Ovary (tissue), 3 donors: ENCODE measurements at regions not wholly inside any gene's neighbourhood (a gene's known extent, or its start where the extent isn't known, plus 50 kb on each side); places are given as distances from the start of the nearest gene placed in this dataset.
"Not testable (repeated sequence)": the region's sequence is repeated elsewhere in the genome, so short reads cannot be mapped to it uniquely, and the experiment has no call there.

Source experiments
- EP300 ChIP-seq: sonication (generic); formaldehyde crosslinking; IDR thresholded peaks from one replicate; pipeline ENCODE4 v1.6.1; 2017; ENCODE audit warnings: antibody characterized with exemption
- POLR2A ChIP-seq: fragments of 450-650 bp; IDR thresholded peaks from one replicate; pipeline ENCODE4 v1.6.1; 2017; ENCODE audit warnings: antibody characterized with exemption, mild to moderate bottlenecking, moderate library complexity
- TF ChIP-seq, protein P1 (sequence below), 3 donors: fragments of 450-650 bp in 2 of 3; fragments of 200-600 bp in 1 of 3; IDR thresholded peaks; one replicate each; pipeline versions ENCODE4 v1.5.1 to v1.8.0; 2016 to 2022; ENCODE audit warnings: antibody characterized with exemption in 3 of 3, mild to moderate bottlenecking in 1 of 3
- donor health status: DM: no; HTN: no; CAD: no.

DNA sequence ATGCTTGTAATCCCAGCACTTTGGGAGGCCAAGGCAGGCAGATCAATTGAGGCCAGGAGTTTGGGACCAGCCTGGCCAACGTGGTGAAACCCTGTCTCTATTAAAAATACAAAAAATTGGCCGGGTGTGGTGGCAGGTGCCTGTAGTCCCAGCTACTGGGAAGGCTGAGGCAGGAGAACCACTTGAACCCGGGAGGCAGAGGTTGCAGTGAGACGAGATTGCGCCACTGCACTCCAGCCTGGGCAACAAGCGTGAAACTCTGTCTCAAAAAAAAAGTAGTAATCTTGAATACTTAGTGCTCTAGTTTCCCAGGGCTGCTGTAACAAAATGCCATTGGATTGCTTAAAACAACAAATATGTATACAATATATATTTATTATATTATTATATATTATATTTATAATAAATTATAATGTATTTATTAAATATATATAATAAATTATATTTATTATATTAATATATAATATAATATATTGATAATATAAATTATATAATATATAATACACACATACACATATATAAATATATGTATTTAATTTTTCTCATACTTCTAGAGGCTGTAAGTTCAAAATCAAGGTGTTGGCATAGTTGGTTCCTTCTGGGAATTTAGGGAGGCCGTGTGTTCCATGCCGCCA lies 71.5 kb upstream of the HIVEP1 start:
- TF ChIP-seq, protein P1, sequence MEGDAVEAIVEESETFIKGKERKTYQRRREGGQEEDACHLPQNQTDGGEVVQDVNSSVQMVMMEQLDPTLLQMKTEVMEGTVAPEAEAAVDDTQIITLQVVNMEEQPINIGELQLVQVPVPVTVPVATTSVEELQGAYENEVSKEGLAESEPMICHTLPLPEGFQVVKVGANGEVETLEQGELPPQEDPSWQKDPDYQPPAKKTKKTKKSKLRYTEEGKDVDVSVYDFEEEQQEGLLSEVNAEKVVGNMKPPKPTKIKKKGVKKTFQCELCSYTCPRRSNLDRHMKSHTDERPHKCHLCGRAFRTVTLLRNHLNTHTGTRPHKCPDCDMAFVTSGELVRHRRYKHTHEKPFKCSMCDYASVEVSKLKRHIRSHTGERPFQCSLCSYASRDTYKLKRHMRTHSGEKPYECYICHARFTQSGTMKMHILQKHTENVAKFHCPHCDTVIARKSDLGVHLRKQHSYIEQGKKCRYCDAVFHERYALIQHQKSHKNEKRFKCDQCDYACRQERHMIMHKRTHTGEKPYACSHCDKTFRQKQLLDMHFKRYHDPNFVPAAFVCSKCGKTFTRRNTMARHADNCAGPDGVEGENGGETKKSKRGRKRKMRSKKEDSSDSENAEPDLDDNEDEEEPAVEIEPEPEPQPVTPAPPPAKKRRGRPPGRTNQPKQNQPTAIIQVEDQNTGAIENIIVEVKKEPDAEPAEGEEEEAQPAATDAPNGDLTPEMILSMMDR (IDR thresholded peaks at IDR 0.05), result not testable (repeated sequence)
- not testable (repeated sequence) for TF ChIP-seq EP300, POLR2A
